Transverse colon (tissue), 4 donors: ENCODE measurements at regions not wholly inside any gene's neighbourhood (a gene's known extent, or its start where the extent isn't known, plus 50 kb on each side); places are given as distances from the start of the nearest gene placed in this dataset.

Experiments
- DNase-seq: peaks from one replicate; pipeline ENCODE4 v3.0.0-alpha.2; 2019
- H3K27ac ChIP-seq, 4 donors: fragments of 200-600 bp; sonication (generic); 2 replicates each; pipeline ENCODE4 v1.5.1; 2016 to 2018; ENCODE audit warnings: inconsistent platforms in 4 of 4
- H3K27me3 ChIP-seq: fragments of 200-600 bp; sonication (generic); 2 replicates; pipeline ENCODE4 v1.5.1; 2017; ENCODE audit warnings: inconsistent platforms
- H3K36me3 ChIP-seq, 4 donors: fragments of 200-600 bp; sonication (generic); 2 replicates each; pipeline ENCODE4 v1.5.1; 2017 to 2019; ENCODE audit warnings: inconsistent platforms in 4 of 4
- H3K4me1 ChIP-seq, 4 donors: fragments of 200-600 bp; sonication (generic); 2 replicates each; pipeline ENCODE4 v1.5.1; 2017 to 2020; ENCODE audit warnings: inconsistent platforms in 4 of 4
- H3K4me3 ChIP-seq, 4 donors: fragments of 200-600 bp; sonication (generic); 1 replicate in 1 of 4; 2 replicates in 3 of 4; pipeline versions ENCODE4 v1.5.1 to v1.6.1; 2017 to 2019; ENCODE audit warnings: inconsistent platforms in 4 of 4
- H3K9me3 ChIP-seq, 2 donors: fragments of 200-600 bp; sonication (generic); 2 replicates each; pipeline ENCODE4 v1.5.1; 2017 to 2019; ENCODE audit warnings: inconsistent platforms in 2 of 2
- EP300 ChIP-seq: sonication (generic); formaldehyde crosslinking; IDR thresholded peaks from one replicate; pipeline ENCODE4 v1.6.1; 2017; ENCODE audit warnings: antibody characterized with exemption, low read depth
- POLR2A ChIP-seq: fragments of 450-650 bp; IDR thresholded peaks from one replicate; pipeline ENCODE4 v1.6.1; 2016; ENCODE audit warnings: antibody characterized with exemption, mild to moderate bottlenecking, moderate library complexity
- POLR2AphosphoS5 ChIP-seq, 3 donors: sonication (generic); formaldehyde crosslinking; IDR thresholded peaks; one replicate each; pipeline ENCODE4 v1.6.1; 2016; ENCODE audit warnings: antibody characterized with exemption in 3 of 3
- WGBS, 2 donors: methylation state at CpG; one replicate each; pipeline ENCODE4 v1.1.5; 2018; ENCODE audit warnings: low coverage in 1 of 2; 5-methylcytosine and 5-hydroxymethylcytosine counted together
- in situ Hi-C, 4 donors: fragments of 200-750 bp; cut with MboI; loops; one replicate each; pipeline versions ENCODE4 v1.15.0 to v1.15.1; 2017; ENCODE audit warnings: low sequenced_read_pairs in 3 of 4, low pct_ligation_motif_present in 1 of 4, low pct_unique_long_range_greater_than_20kb in 1 of 4
- intact Hi-C: fragments of 100-400 bp; cut with DNase I; formaldehyde crosslinking; loops from one replicate; pipeline ENCODE4 v1.15.1; 2023; ENCODE audit warnings: low total_unique reads
- TF ChIP-seq, protein P1 (sequence below), 5 experiments: fragments of 200-600 bp in 3 of 5; fragments of 450-650 bp in 2 of 5; sonication (generic) in 3 of 5; IDR thresholded peaks; 1 replicate in 2 of 5; 2 replicates in 3 of 5; pipeline ENCODE4 v1.5.1; 2016 to 2017; ENCODE audit warnings: antibody characterized with exemption in 5 of 5, inconsistent platforms in 3 of 5, mild to moderate bottlenecking in 2 of 5, moderate library complexity in 1 of 5

DNA sequence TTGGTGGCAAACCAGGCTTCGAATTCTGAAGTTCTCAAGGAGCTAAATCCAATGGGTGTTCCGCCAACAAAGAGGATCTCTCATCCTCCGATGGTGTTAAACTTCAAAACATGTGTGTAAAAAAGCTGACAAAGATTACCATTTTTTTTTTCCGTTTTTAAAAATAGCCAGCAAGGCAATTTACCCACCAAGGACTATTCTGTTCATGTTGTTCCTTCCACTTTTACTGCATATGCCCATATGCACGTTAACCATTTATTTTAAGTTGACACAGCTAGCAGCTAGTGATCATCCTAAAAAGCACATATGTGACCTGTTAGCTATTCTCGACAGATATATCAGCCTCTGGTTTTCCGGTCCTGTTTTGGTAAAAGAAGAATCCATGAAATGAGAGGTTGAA, 326.7 kb downstream of the PLK2 start:
- WGBS, 2 donors: 37 to 50% methylated on average over 6 to 7 of the region's 7 CpGs
- in situ Hi-C loops: no loop called here
- peaks cover 0 to 19% (median 5%) of the 10 kb centered on the region in 4 donors for H3K4me1 ChIP-seq

DNA sequence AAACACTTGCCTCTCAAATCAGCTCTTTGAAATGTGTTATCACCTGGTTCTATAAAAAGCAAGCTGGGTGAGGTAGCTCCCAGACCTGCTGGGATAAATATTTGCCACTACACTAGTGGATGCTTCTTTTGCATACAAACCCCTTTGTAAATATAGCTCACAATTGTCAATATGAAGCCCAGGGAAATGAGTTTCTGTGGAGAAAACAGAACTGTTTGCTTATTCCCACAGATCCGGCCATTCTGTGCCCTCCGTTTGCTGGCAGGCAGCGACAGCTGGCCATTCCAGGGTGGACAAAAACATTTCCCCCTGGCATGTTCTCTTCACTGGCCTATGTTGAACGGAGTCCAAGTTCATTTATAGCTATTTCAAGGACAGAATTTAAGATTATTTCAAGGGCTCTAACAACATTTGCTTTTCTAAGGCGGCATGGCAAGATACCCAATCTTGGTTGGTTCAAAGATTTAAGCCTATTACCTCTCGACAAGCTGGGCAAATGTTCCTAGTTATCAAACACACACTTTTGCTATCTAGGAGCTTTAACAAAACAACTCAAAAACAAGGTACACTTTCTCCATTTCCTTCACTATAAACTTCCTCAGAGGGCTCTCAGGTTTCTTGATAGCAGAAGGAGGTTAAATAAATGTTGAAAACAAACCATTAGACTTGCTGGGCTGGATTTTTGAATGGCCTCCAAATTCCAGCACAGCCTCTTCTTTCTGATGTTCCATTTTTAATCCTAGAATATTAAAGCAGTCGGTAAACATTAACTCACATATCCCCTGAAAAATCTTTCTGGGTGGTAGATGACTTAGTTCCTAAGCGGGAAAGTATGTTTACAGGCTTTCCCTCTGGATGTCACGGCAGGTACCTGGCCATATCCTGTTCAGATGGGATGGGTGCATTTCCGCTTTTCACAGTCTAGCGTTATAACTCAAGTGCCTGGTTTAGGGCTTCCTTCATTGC, 332.3 kb downstream of the PLK2 start:
- TF ChIP-seq, protein P1, sequence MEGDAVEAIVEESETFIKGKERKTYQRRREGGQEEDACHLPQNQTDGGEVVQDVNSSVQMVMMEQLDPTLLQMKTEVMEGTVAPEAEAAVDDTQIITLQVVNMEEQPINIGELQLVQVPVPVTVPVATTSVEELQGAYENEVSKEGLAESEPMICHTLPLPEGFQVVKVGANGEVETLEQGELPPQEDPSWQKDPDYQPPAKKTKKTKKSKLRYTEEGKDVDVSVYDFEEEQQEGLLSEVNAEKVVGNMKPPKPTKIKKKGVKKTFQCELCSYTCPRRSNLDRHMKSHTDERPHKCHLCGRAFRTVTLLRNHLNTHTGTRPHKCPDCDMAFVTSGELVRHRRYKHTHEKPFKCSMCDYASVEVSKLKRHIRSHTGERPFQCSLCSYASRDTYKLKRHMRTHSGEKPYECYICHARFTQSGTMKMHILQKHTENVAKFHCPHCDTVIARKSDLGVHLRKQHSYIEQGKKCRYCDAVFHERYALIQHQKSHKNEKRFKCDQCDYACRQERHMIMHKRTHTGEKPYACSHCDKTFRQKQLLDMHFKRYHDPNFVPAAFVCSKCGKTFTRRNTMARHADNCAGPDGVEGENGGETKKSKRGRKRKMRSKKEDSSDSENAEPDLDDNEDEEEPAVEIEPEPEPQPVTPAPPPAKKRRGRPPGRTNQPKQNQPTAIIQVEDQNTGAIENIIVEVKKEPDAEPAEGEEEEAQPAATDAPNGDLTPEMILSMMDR (IDR thresholded peaks at IDR 0.05): no peak
- no peak for TF ChIP-seq POLR2AphosphoS5 (IDR thresholded peaks at IDR 0.05)
- TF ChIP-seq POLR2A: no peak
- TF ChIP-seq EP300: no peak

More for the DNA sequence above, 326.7 kb downstream of the PLK2 start:
- intact Hi-C loops: no loop called here
- Histone ChIP-seq H3K27me3 (no peaks in the 10 kb centered on the region), H3K4me3 (no peak overlapping the region), H3K36me3 (no peaks in the 10 kb centered on the region), H3K27ac (peak overlapping the region; percentile 11 to 26 (median 20)), H3K9me3 (no peaks in the 10 kb centered on the region)
- TF ChIP-seq EP300 (no peak), POLR2A (no peak), POLR2AphosphoS5 (IDR thresholded peaks at IDR 0.05) (no peak)
- TF ChIP-seq, protein P1 (IDR thresholded peaks at IDR 0.05): no peak
- DNase-seq: no peak

DNA sequence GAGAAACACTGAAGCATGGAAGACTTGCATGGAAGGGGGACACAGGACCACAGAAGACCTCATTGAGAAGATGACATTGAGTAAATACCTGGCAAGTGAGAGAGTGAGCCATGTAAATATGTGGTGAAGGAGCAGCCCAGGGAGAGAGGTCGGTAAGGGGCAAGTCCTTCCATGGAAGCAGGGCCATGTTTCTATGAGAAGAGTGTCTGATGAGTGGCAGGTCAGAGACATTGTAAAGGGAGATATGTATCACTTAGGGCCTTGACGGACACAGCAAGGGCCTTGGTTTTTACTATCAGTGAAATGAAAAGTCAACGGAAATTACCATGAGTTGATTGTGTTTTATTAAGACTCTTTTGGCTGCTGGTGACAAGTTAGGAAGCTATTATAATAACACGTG, 336.4 kb downstream of the PLK2 start:
- intact Hi-C loops (no loop called here), in situ Hi-C loops (no loop called here)
- no peak for DNase-seq
- TF ChIP-seq POLR2AphosphoS5 (IDR thresholded peaks at IDR 0.05) (no peak), EP300 (no peak), POLR2A (no peak)
- TF ChIP-seq, protein P1 (IDR thresholded peaks at IDR 0.05): no peak
- Histone ChIP-seq H3K4me3 (no peak overlapping the region), H3K27ac (no peak overlapping the region), H3K9me3 (no peaks in the 10 kb centered on the region), H3K27me3 (no peaks in the 10 kb centered on the region), H3K4me1 (peaks cover 0 to 4% (median 0%) of the 10 kb centered on the region in 4 donors), H3K36me3 (no peaks in the 10 kb centered on the region)
- 76 to 83% methylated on average over 4 of the region's 4 CpGs for WGBS, 2 donors

More for the DNA sequence above, 332.3 kb downstream of the PLK2 start:
- Histone ChIP-seq H3K4me3 (no peak overlapping the region), H3K27me3 (no peaks in the 10 kb centered on the region), H3K9me3 (no peaks in the 10 kb centered on the region), H3K4me1 (peaks cover 0 to 4% (median 0%) of the 10 kb centered on the region in 4 donors), H3K27ac (no peak overlapping the region), H3K36me3 (no peaks in the 10 kb centered on the region)
- WGBS, 2 donors: 68 to 77% methylated on average over 11 of the region's 11 CpGs
- no peak for DNase-seq
- in situ Hi-C loops (no loop called here), intact Hi-C loops (loop anchor here (2.0 kb wide), 1 partner anchor 53 kb away; no protein-coding TSS in a partner anchor)

DNA sequence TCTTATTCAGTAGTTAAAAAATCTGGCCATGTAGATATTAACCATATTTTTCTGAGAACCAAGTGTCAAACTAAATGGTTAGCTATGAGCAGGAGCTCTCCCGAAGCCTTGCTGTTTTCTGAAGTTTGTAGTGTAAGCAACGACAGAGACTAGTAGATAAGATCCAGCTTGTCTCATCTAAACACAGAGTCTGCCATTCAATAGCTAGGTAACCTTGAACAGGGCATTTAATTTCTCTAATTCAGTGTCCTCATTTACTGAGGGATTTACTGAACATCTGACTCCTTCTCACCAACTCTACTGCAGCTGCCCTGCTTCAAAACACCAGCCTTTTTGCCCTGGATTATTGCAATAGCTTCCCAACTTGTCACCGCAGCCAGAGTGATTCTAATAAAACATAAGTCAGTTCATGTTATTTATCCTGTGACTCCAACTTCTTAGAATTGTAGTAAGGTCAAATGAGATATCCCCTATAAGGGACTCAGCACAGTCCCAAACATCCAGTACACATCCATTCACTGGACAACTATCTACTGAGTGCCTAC, 337.0 kb downstream of the PLK2 start:
- no peak overlapping the region for H3K27ac ChIP-seq
- WGBS, 2 donors: 76 to 90% methylated on average over 2 to 3 of the region's 3 CpGs
- no peaks in the 10 kb centered on the region for H3K27me3 ChIP-seq
- in situ Hi-C loops: no loop called here
- DNase-seq: no peak
- no peaks in the 10 kb centered on the region for H3K9me3 ChIP-seq
- no peak overlapping the region for H3K4me3 ChIP-seq
- no peak for TF ChIP-seq POLR2A
- TF ChIP-seq, protein P1 (IDR thresholded peaks at IDR 0.05): no peak
- TF ChIP-seq POLR2AphosphoS5 (IDR thresholded peaks at IDR 0.05): no peak
- intact Hi-C loops: no loop called here
- no peaks in the 10 kb centered on the region for H3K36me3 ChIP-seq
- H3K4me1 ChIP-seq: peaks cover 0 to 1% (median 0%) of the 10 kb centered on the region in 4 donors
